Activated CD8-positive, alpha-beta T cell treated with anti-CD3 and anti-CD28 coated beads, Interleukin-2, amount 10 ng/mL, durations not matched to agents 7 days and 5 days (primary cell): ENCODE measurements at regions not wholly inside any gene's neighbourhood (a gene's known extent, or its start where the extent isn't known, plus 50 kb on each side); places are given as distances from the start of the nearest gene placed in this dataset.
"Not testable (repeated sequence)": the region's sequence is repeated elsewhere in the genome, so short reads cannot be mapped to it uniquely, and the experiment has no call there.

Experiments
- ATAC-seq: fragments of 150-1000 bp; cut with Tn5 transposase; one replicate; pipeline ENCODE4 v1.10.0; 2021; ENCODE audit warnings: moderate library complexity
- CTCF ChIA-PET: fragments of 350-600 bp; sonication (Branson Sonifier 250); formaldehyde crosslinking; loops from one replicate; lab custom pipeline; 2021; ENCODE audit warnings: antibody characterized with exemption; lab: Charles Lee
- POLR2A ChIA-PET: fragments of 350-600 bp; sonication (Branson Sonifier 250); formaldehyde crosslinking; loops from one replicate; lab custom pipeline; 2021; ENCODE audit warnings: antibody characterized with exemption; lab: Charles Lee
- DNase-seq: peaks from one replicate; pipeline ENCODE4 v3.0.0-alpha.2; 2020
- H3K27ac Mint-ChIP-seq: one replicate; pipeline ENCODE4 v1.8.0; 2021; ENCODE audit warnings: mild to moderate bottlenecking, mixed read lengths
- H3K27me3 Mint-ChIP-seq: one replicate; pipeline ENCODE4 v1.8.0; 2021; ENCODE audit warnings: low read depth, mixed read lengths
- H3K36me3 Mint-ChIP-seq: one replicate; pipeline ENCODE4 v1.8.0; 2021; ENCODE audit warnings: low read depth, mixed read lengths
- H3K4me1 Mint-ChIP-seq: one replicate; pipeline ENCODE4 v1.8.0; 2021; ENCODE audit warnings: low read depth, mixed read lengths
- H3K4me3 Mint-ChIP-seq: one replicate; pipeline ENCODE4 v1.8.0; 2021; ENCODE audit warnings: mild to moderate bottlenecking, mixed read lengths
- H3K9me3 Mint-ChIP-seq: one replicate; pipeline ENCODE4 v1.8.0; 2022; ENCODE audit warnings: mixed read lengths; ENCODE audit not compliant: insufficient read depth

- Mint-ChIP-seq H3K9me3 (peaks cover 5% of the 10 kb centered on the region), H3K4me1 (no peaks in the 10 kb centered on the region), H3K4me3 (no peak overlapping the region), H3K36me3 (no peaks in the 10 kb centered on the region), H3K27me3 (no peaks in the 10 kb centered on the region), H3K27ac (no peak overlapping the region)
- DNase-seq (no peak), ATAC-seq (no peak)
- ChIA-PET CTCF (no interaction called here), POLR2A (no interaction called here)
Measured at GRCh38 chr3:94619643-94620042, 556.8 kb downstream of the NSUN3 start.

GRCh38 chr3:94626573-94626972 is 563.7 kb downstream of the NSUN3 start:
- no peak overlapping the region for H3K27ac Mint-ChIP-seq
- H3K4me1 Mint-ChIP-seq, result no peaks in the 10 kb centered on the region
- H3K27me3 Mint-ChIP-seq, result no peaks in the 10 kb centered on the region
- H3K4me3 Mint-ChIP-seq, result no peak overlapping the region
- ChIA-PET POLR2A (no interaction called here), CTCF (no interaction called here)
- ATAC-seq (no peak), DNase-seq (no peak)
- H3K9me3 Mint-ChIP-seq, result no peaks in the 10 kb centered on the region
- no peaks in the 10 kb centered on the region for H3K36me3 Mint-ChIP-seq

- POLR2A ChIA-PET, result no interaction called here
- no peak overlapping the region for H3K4me3 Mint-ChIP-seq
- H3K27me3 Mint-ChIP-seq, result no peaks in the 10 kb centered on the region
- no peaks in the 10 kb centered on the region for H3K4me1 Mint-ChIP-seq
- no peaks in the 10 kb centered on the region for H3K36me3 Mint-ChIP-seq
- no peaks in the 10 kb centered on the region for H3K9me3 Mint-ChIP-seq
- DNase-seq (no peak), ATAC-seq (no peak)
- CTCF ChIA-PET, result no interaction called here
- H3K27ac Mint-ChIP-seq, result no peak overlapping the region
Measured at GRCh38 chr3:94627689-94628088, 564.8 kb downstream of the NSUN3 start.

- H3K4me1 Mint-ChIP-seq, result no peaks in the 10 kb centered on the region
- POLR2A ChIA-PET, result no interaction called here
Measured at GRCh38 chr3:94643400-94643799, 580.5 kb downstream of the NSUN3 start.

GRCh38 chr3:94645790-94646189 is 582.9 kb downstream of the NSUN3 start:
- H3K36me3 Mint-ChIP-seq, result no peaks in the 10 kb centered on the region
- H3K4me3 Mint-ChIP-seq, result no peak overlapping the region
- ATAC-seq, result no peak
- H3K27me3 Mint-ChIP-seq, result no peaks in the 10 kb centered on the region
- CTCF ChIA-PET, result no interaction called here
- no peak for DNase-seq
- H3K4me1 Mint-ChIP-seq, result no peaks in the 10 kb centered on the region
- H3K27ac Mint-ChIP-seq, result no peak overlapping the region
- H3K9me3 Mint-ChIP-seq, result peaks cover 2% of the 10 kb centered on the region
- POLR2A ChIA-PET, result no interaction called here

More at GRCh38 chr3:94643400-94643799, 580.5 kb downstream of the NSUN3 start:
- DNase-seq (no peak), ATAC-seq (no peak)
- Mint-ChIP-seq H3K9me3 (no peaks in the 10 kb centered on the region), H3K27ac (no peak overlapping the region), H3K27me3 (no peaks in the 10 kb centered on the region), H3K4me3 (no peak overlapping the region), H3K36me3 (no peaks in the 10 kb centered on the region)
- CTCF ChIA-PET, result no interaction called here

GRCh38 chr3:94647131-94647530 is 584.3 kb downstream of the NSUN3 start:
- ATAC-seq, result no peak

GRCh38 chr3:94648270-94649180 is 585.7 kb downstream of the NSUN3 start:
- H3K36me3 Mint-ChIP-seq, H3K27ac Mint-ChIP-seq, H3K27me3 Mint-ChIP-seq, H3K4me1 Mint-ChIP-seq, CTCF ChIA-PET, ATAC-seq, POLR2A ChIA-PET, H3K4me3 Mint-ChIP-seq, H3K9me3 Mint-ChIP-seq, DNase-seq: not testable (repeated sequence)

More at GRCh38 chr3:94647131-94647530, 584.3 kb downstream of the NSUN3 start:
- Mint-ChIP-seq H3K27ac (no peak overlapping the region), H3K4me3 (no peak overlapping the region), H3K27me3 (no peaks in the 10 kb centered on the region), H3K36me3 (no peaks in the 10 kb centered on the region), H3K4me1 (no peaks in the 10 kb centered on the region), H3K9me3 (peaks cover 2% of the 10 kb centered on the region)
- ChIA-PET CTCF (no interaction called here), POLR2A (no interaction called here)
- no peak for DNase-seq

GRCh38 chr3:94654096-94654495 is 591.2 kb downstream of the NSUN3 start:
- no peaks in the 10 kb centered on the region for H3K36me3 Mint-ChIP-seq
- CTCF ChIA-PET, result no interaction called here
- H3K4me3 Mint-ChIP-seq, result no peak overlapping the region
- peaks cover 11% of the 10 kb centered on the region for H3K9me3 Mint-ChIP-seq
- POLR2A ChIA-PET, result no interaction called here
- DNase-seq (no peak), ATAC-seq (no peak)
- no peaks in the 10 kb centered on the region for H3K27me3 Mint-ChIP-seq
- no peak overlapping the region for H3K27ac Mint-ChIP-seq
- no peaks in the 10 kb centered on the region for H3K4me1 Mint-ChIP-seq

- no peaks in the 10 kb centered on the region for H3K36me3 Mint-ChIP-seq
- no peak overlapping the region for H3K27ac Mint-ChIP-seq
- H3K4me1 Mint-ChIP-seq, result no peaks in the 10 kb centered on the region
- H3K4me3 Mint-ChIP-seq, result no peak overlapping the region
- no peak for ATAC-seq
- H3K9me3 Mint-ChIP-seq, result peaks cover 6% of the 10 kb centered on the region
- ChIA-PET CTCF (no interaction called here), POLR2A (no interaction called here)
- H3K27me3 Mint-ChIP-seq, result no peaks in the 10 kb centered on the region
- DNase-seq, result no peak
Measured at GRCh38 chr3:94665922-94666321, 603.1 kb downstream of the NSUN3 start.

- ChIA-PET POLR2A (no interaction called here), CTCF (no interaction called here)
- no peaks in the 10 kb centered on the region for H3K4me1 Mint-ChIP-seq
- H3K27ac Mint-ChIP-seq, result no peak overlapping the region
- peaks cover 18% of the 10 kb centered on the region for H3K9me3 Mint-ChIP-seq
- H3K4me3 Mint-ChIP-seq, result no peak overlapping the region
- no peaks in the 10 kb centered on the region for H3K36me3 Mint-ChIP-seq
- no peak for ATAC-seq
- no peaks in the 10 kb centered on the region for H3K27me3 Mint-ChIP-seq
- no peak for DNase-seq
Measured at GRCh38 chr3:94671078-94671477, 608.2 kb downstream of the NSUN3 start.

- no peak overlapping the region for H3K27ac Mint-ChIP-seq
- ChIA-PET POLR2A (no interaction called here), CTCF (no interaction called here)
- no peak for DNase-seq
- H3K27me3 Mint-ChIP-seq, result no peaks in the 10 kb centered on the region
- no peak for ATAC-seq
- H3K36me3 Mint-ChIP-seq, result no peaks in the 10 kb centered on the region
- H3K4me1 Mint-ChIP-seq, result no peaks in the 10 kb centered on the region
- H3K9me3 Mint-ChIP-seq, result peaks cover 28% of the 10 kb centered on the region
- H3K4me3 Mint-ChIP-seq, result no peak overlapping the region
Measured at GRCh38 chr3:94673876-94674275, 611.0 kb downstream of the NSUN3 start.

- H3K27me3 Mint-ChIP-seq, result no peaks in the 10 kb centered on the region
- ChIA-PET CTCF (no interaction called here), POLR2A (no interaction called here)
- DNase-seq, result no peak
- H3K36me3 Mint-ChIP-seq, result no peaks in the 10 kb centered on the region
- no peak overlapping the region for H3K4me3 Mint-ChIP-seq
- peaks cover 22% of the 10 kb centered on the region for H3K9me3 Mint-ChIP-seq
- ATAC-seq, result no peak
- H3K27ac Mint-ChIP-seq, result no peak overlapping the region
- H3K4me1 Mint-ChIP-seq, result no peaks in the 10 kb centered on the region
Measured at GRCh38 chr3:94686208-94686607, 623.3 kb downstream of the NSUN3 start.
